ENCODE measurements at regions not wholly inside any gene's neighbourhood (a gene's known extent, or its start where the extent isn't known, plus 50 kb on each side); places are given as distances from the start of the nearest gene placed in this dataset.

- DNase-seq = no peak
These were observed 140.9 kb downstream of the ANKRD60 start for GRCh38 chr20:58087562-58087858.

- DNase-seq = peak; percentile 13
These were observed 141.5 kb downstream of the ANKRD60 start for GRCh38 chr20:58086763-58087561.

- DNase-seq = no peak
These were observed 143.5 kb downstream of the ANKRD60 start for GRCh38 chr20:58084966-58085365.

GRCh38 chr20:58084566-58084965 lies 143.9 kb downstream of the ANKRD60 start:
- no peak for DNase-seq

GRCh38 chr20:58081846-58082245 lies 146.6 kb downstream of the ANKRD60 start:
- DNase-seq = no peak

- DNase-seq = no peak
These were observed 149.5 kb downstream of the ANKRD60 start for GRCh38 chr20:58078741-58079522.

GRCh38 chr20:58077282-58077681 lies 151.2 kb downstream of the ANKRD60 start:
- no peak for DNase-seq

- no peak for DNase-seq
These were observed 152.0 kb downstream of the ANKRD60 start for GRCh38 chr20:58076405-58076804.

GRCh38 chr20:58075586-58076345 lies 152.7 kb downstream of the ANKRD60 start:
- DNase-seq = no peak

- no peak for DNase-seq
These were observed 154.3 kb downstream of the ANKRD60 start for GRCh38 chr20:58073945-58074856.

GRCh38 chr20:58072695-58073671 lies 155.5 kb downstream of the ANKRD60 start:
- no peak for DNase-seq

GRCh38 chr20:58071991-58072390 lies 156.5 kb downstream of the ANKRD60 start:
- no peak for DNase-seq

GRCh38 chr20:58071298-58071697 lies 157.2 kb downstream of the ANKRD60 start:
- DNase-seq = no peak

- DNase-seq = no peak
These were observed 157.7 kb downstream of the ANKRD60 start for GRCh38 chr20:58070664-58071196.

GRCh38 chr20:58069796-58070663 lies 158.4 kb downstream of the ANKRD60 start:
- DNase-seq = no peak

GRCh38 chr20:58069207-58069606 lies 159.2 kb downstream of the ANKRD60 start:
- DNase-seq = no peak

- no peak for DNase-seq
These were observed 162.7 kb downstream of the ANKRD60 start for GRCh38 chr20:58065508-58066361.

- DNase-seq = no peak
These were observed 163.9 kb downstream of the ANKRD60 start for GRCh38 chr20:58064411-58065010.

- DNase-seq = no peak
These were observed 169.3 kb downstream of the ANKRD60 start for GRCh38 chr20:58059260-58059544.
